ENCODE measurements at regions not wholly inside any gene's neighbourhood (a gene's known extent, or its start where the extent isn't known, plus 50 kb on each side); places are given as distances from the start of the nearest gene placed in this dataset.

- CTCF ChIA-PET: no interaction called here
- H3K9me3 ChIP-seq: no peaks in the 10 kb centered on the region
- H3K4me1 ChIP-seq: no peaks in the 10 kb centered on the region
- H3K4me3 Mint-ChIP-seq (ENCODE audit: unreplicated experiment): no peak overlapping the region
- H3K4me3 ChIP-seq (ENCODE audit: low read depth, low read length): no peak overlapping the region
- no peak for DNase-seq
- H3K4me1 Mint-ChIP-seq (ENCODE audit: low read depth, unreplicated experiment): no peaks in the 10 kb centered on the region
- intact Hi-C loops (cut with micrococcal nuclease; ENCODE audit: unreplicated experiment): no loop called here
- H3K27me3 Mint-ChIP-seq (ENCODE audit: insufficient read depth, unreplicated experiment): no peaks in the 10 kb centered on the region
- no peak for TF ChIP-seq CTCF (IDR thresholded peaks at IDR 0.05; ENCODE audit: insufficient read depth in 1 of 2, low read depth in 1 of 2, low read length in 1 of 2, severe bottlenecking in 1 of 2, unreplicated experiment in 1 of 2)
- no TSS peak for BruUV-seq (replicated peaks)
- POLR2A ChIA-PET: no interaction called here
- H3K27me3 ChIP-seq (replicated peaks; ENCODE audit: control insufficient read depth, insufficient read depth, low read length): no peaks in the 10 kb centered on the region
- H3K36me3 ChIP-seq (ENCODE audit: control insufficient read depth, insufficient read depth, low read length): no peaks in the 10 kb centered on the region
- H3K9me3 Mint-ChIP-seq (ENCODE audit: unreplicated experiment): no peaks in the 10 kb centered on the region
- H3K36me3 Mint-ChIP-seq (ENCODE audit: insufficient read depth, unreplicated experiment): no peaks in the 10 kb centered on the region
- H3K27ac Mint-ChIP-seq (ENCODE audit: unreplicated experiment): no peak overlapping the region
Observed at GRCh38 chr2:150699218-150699617, 211.8 kb upstream of the RND3 start.

GRCh38 chr2:150698016-150698661, 210.7 kb upstream of the RND3 start:
- DNase-seq: no peak
- no TSS peak for BruUV-seq (replicated peaks)
- ChIA-PET POLR2A (interaction anchor here (0.6 kb wide), 1 partner anchor 69 kb away, joined by 3 read pairs; no protein-coding TSS in a partner anchor), CTCF (no interaction called here)
- no peak overlapping the region for H3K27ac Mint-ChIP-seq (ENCODE audit: unreplicated experiment)
- no peak for TF ChIP-seq CTCF (IDR thresholded peaks at IDR 0.05; ENCODE audit: insufficient read depth in 1 of 2, low read depth in 1 of 2, low read length in 1 of 2, severe bottlenecking in 1 of 2, unreplicated experiment in 1 of 2)
- H3K27me3 ChIP-seq (replicated peaks; ENCODE audit: control insufficient read depth, insufficient read depth, low read length): no peaks in the 10 kb centered on the region
- H3K36me3 Mint-ChIP-seq (ENCODE audit: insufficient read depth, unreplicated experiment): no peaks in the 10 kb centered on the region
- no peaks in the 10 kb centered on the region for H3K36me3 ChIP-seq (ENCODE audit: control insufficient read depth, insufficient read depth, low read length)
- no peaks in the 10 kb centered on the region for H3K9me3 Mint-ChIP-seq (ENCODE audit: unreplicated experiment)
- H3K4me1 Mint-ChIP-seq (ENCODE audit: low read depth, unreplicated experiment): no peaks in the 10 kb centered on the region
- no peak overlapping the region for H3K4me3 Mint-ChIP-seq (ENCODE audit: unreplicated experiment)
- no peaks in the 10 kb centered on the region for H3K27me3 Mint-ChIP-seq (ENCODE audit: insufficient read depth, unreplicated experiment)
- no peaks in the 10 kb centered on the region for H3K9me3 ChIP-seq
- no peak overlapping the region for H3K4me3 ChIP-seq (ENCODE audit: low read depth, low read length)
- H3K4me1 ChIP-seq: no peaks in the 10 kb centered on the region
- intact Hi-C loops (cut with micrococcal nuclease; ENCODE audit: unreplicated experiment): no loop called here

- no peak for TF ChIP-seq CTCF (IDR thresholded peaks at IDR 0.05; ENCODE audit: insufficient read depth in 1 of 2, low read depth in 1 of 2, low read length in 1 of 2, severe bottlenecking in 1 of 2, unreplicated experiment in 1 of 2)
- no peaks in the 10 kb centered on the region for H3K9me3 Mint-ChIP-seq (ENCODE audit: unreplicated experiment)
- Histone ChIP-seq H3K4me1 (no peaks in the 10 kb centered on the region), H3K9me3 (no peaks in the 10 kb centered on the region), H3K27me3 (replicated peaks; ENCODE audit: control insufficient read depth, insufficient read depth, low read length) (no peaks in the 10 kb centered on the region), H3K36me3 (ENCODE audit: control insufficient read depth, insufficient read depth, low read length) (no peaks in the 10 kb centered on the region), H3K4me3 (ENCODE audit: low read depth, low read length) (no peak overlapping the region)
- intact Hi-C loops (cut with micrococcal nuclease; ENCODE audit: unreplicated experiment): no loop called here
- ChIA-PET POLR2A (no interaction called here), CTCF (no interaction called here)
- no peaks in the 10 kb centered on the region for H3K27me3 Mint-ChIP-seq (ENCODE audit: insufficient read depth, unreplicated experiment)
- no peak overlapping the region for H3K27ac Mint-ChIP-seq (ENCODE audit: unreplicated experiment)
- no peaks in the 10 kb centered on the region for H3K4me1 Mint-ChIP-seq (ENCODE audit: low read depth, unreplicated experiment)
- no TSS peak for BruUV-seq (replicated peaks)
- no peaks in the 10 kb centered on the region for H3K36me3 Mint-ChIP-seq (ENCODE audit: insufficient read depth, unreplicated experiment)
- H3K4me3 Mint-ChIP-seq (ENCODE audit: unreplicated experiment): no peak overlapping the region
- no peak for DNase-seq
Observed at GRCh38 chr2:150697596-150697995, 210.1 kb upstream of the RND3 start.
